Ovary (tissue), 3 donors: ENCODE measurements at regions not wholly inside any gene's neighbourhood (a gene's known extent, or its start where the extent isn't known, plus 50 kb on each side); places are given as distances from the start of the nearest gene placed in this dataset.

Experiments used
- POLR2A ChIP-seq: fragments of 450-650 bp; IDR thresholded peaks from one replicate; pipeline ENCODE4 v1.6.1; 2017; ENCODE audit warnings: antibody characterized with exemption, mild to moderate bottlenecking, moderate library complexity
- TF ChIP-seq, protein P1 (sequence below), 3 donors: fragments of 450-650 bp in 2 of 3; fragments of 200-600 bp in 1 of 3; IDR thresholded peaks; one replicate each; pipeline versions ENCODE4 v1.5.1 to v1.8.0; 2016 to 2022; ENCODE audit warnings: antibody characterized with exemption in 3 of 3, mild to moderate bottlenecking in 1 of 3
- donor health status: DM: no; HTN: no; CAD: no.

DNA sequence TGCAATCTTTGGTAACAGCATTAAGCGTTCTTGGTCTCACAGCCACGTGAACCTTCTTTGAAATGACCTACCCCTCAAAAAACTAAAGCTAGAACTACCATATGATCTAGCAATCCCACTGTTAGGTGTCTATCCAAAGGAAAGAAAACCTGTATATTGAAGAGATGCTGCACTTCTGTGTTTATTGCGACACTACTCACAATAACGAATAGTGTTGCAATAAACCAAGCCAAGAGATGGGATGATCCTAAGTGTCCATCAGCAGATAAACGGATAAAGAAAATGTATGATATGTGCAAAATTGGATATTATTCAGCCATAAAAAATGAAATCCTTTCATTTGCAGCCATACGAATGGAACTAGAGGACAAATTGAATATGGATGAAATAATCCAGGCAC is 637.9 kb downstream of the EFNB2 start:
- TF ChIP-seq, protein P1, sequence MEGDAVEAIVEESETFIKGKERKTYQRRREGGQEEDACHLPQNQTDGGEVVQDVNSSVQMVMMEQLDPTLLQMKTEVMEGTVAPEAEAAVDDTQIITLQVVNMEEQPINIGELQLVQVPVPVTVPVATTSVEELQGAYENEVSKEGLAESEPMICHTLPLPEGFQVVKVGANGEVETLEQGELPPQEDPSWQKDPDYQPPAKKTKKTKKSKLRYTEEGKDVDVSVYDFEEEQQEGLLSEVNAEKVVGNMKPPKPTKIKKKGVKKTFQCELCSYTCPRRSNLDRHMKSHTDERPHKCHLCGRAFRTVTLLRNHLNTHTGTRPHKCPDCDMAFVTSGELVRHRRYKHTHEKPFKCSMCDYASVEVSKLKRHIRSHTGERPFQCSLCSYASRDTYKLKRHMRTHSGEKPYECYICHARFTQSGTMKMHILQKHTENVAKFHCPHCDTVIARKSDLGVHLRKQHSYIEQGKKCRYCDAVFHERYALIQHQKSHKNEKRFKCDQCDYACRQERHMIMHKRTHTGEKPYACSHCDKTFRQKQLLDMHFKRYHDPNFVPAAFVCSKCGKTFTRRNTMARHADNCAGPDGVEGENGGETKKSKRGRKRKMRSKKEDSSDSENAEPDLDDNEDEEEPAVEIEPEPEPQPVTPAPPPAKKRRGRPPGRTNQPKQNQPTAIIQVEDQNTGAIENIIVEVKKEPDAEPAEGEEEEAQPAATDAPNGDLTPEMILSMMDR (IDR thresholded peaks at IDR 0.05): no peak
- no peak for TF ChIP-seq POLR2A
